DND-41 (cell line): ENCODE measurements at regions not wholly inside any gene's neighbourhood (a gene's known extent, or its start where the extent isn't known, plus 50 kb on each side); places are given as distances from the start of the nearest gene placed in this dataset.

Experiments
- ATAC-seq: fragments of 200-7000 bp; cut with Tn5 transposase; 3 replicates; pipeline ENCODE4 v1.9.1; 2021; ENCODE audit warnings: low read depth; ENCODE audit not compliant: insufficient read depth
- DNase-seq: peaks from one replicate; pipeline ENCODE4 v3.0.0-alpha.2; 2020
- H2AFZ ChIP-seq: 2 replicates; pipeline ENCODE4 v1.6.0; 2012; ENCODE audit warnings: low read depth, low read length
- H3K27ac ChIP-seq: 2 replicates; pipeline ENCODE4 v1.5.1; 2012; ENCODE audit warnings: low read length, inconsistent platforms
- H3K27me3 ChIP-seq: fragments of 200-600 bp; sonication (generic); 2 replicates; pipeline ENCODE4 v1.6.0; 2012; ENCODE audit warnings: low read length, mild to moderate bottlenecking, inconsistent platforms; ENCODE audit not compliant: insufficient read depth, poor library complexity
- H3K36me3 ChIP-seq: 2 replicates; pipeline ENCODE4 v1.5.1; 2012; ENCODE audit warnings: low read length, inconsistent platforms; ENCODE audit not compliant: insufficient read depth
- H3K4me1 ChIP-seq: 2 replicates; pipeline ENCODE4 v1.5.1; 2012; ENCODE audit warnings: mild to moderate bottlenecking, low read length; ENCODE audit not compliant: insufficient read depth
- H3K4me2 ChIP-seq: 2 replicates; pipeline ENCODE4 v1.6.0; 2012; ENCODE audit warnings: mild to moderate bottlenecking, moderate library complexity, low read length, inconsistent platforms; ENCODE audit not compliant: insufficient read depth
- H3K4me3 ChIP-seq, 2 experiments: fragments of 200-600 bp in 1 of 2; shearing (Covaris generic) in 1 of 2; 2 replicates each; pipeline ENCODE4 v1.5.1; 2012 to 2016; ENCODE audit warnings: inconsistent platforms in 2 of 2, low read length in 2 of 2, mild to moderate bottlenecking in 2 of 2, low read depth in 1 of 2, moderate library complexity in 1 of 2
- H3K79me2 ChIP-seq: 2 replicates; pipeline ENCODE4 v1.6.0; 2012; ENCODE audit warnings: low read length, inconsistent platforms; ENCODE audit not compliant: insufficient read depth
- H3K9ac ChIP-seq: 2 replicates; pipeline ENCODE4 v1.6.0; 2012; ENCODE audit warnings: low read depth, mild to moderate bottlenecking, inconsistent platforms, low read length, moderate library complexity
- H3K9me3 ChIP-seq: 2 replicates; pipeline ENCODE4 v1.5.1; 2012; ENCODE audit warnings: low read length, moderate library complexity, mild to moderate bottlenecking, inconsistent platforms; ENCODE audit not compliant: insufficient read depth, severe bottlenecking
- H4K20me1 ChIP-seq: 2 replicates; pipeline ENCODE4 v1.6.0; 2012; ENCODE audit warnings: low read length; ENCODE audit not compliant: insufficient read depth
- CTCF ChIP-seq: IDR thresholded peaks from 2 replicates; pipeline ENCODE4 v1.5.1; 2012; ENCODE audit warnings: borderline replicate concordance, low read length, moderate library complexity, mild to moderate bottlenecking; ENCODE audit not compliant: poor library complexity, severe bottlenecking; ENCODE audit errors: extremely low read depth
- EZH2 ChIP-seq: IDR thresholded peaks from 3 replicates; pipeline ENCODE4 v1.6.1; 2012; ENCODE audit warnings: borderline replicate concordance, low read depth, mild to moderate bottlenecking, moderate library complexity, low read length, inconsistent platforms; ENCODE audit not compliant: severe bottlenecking

DNA sequence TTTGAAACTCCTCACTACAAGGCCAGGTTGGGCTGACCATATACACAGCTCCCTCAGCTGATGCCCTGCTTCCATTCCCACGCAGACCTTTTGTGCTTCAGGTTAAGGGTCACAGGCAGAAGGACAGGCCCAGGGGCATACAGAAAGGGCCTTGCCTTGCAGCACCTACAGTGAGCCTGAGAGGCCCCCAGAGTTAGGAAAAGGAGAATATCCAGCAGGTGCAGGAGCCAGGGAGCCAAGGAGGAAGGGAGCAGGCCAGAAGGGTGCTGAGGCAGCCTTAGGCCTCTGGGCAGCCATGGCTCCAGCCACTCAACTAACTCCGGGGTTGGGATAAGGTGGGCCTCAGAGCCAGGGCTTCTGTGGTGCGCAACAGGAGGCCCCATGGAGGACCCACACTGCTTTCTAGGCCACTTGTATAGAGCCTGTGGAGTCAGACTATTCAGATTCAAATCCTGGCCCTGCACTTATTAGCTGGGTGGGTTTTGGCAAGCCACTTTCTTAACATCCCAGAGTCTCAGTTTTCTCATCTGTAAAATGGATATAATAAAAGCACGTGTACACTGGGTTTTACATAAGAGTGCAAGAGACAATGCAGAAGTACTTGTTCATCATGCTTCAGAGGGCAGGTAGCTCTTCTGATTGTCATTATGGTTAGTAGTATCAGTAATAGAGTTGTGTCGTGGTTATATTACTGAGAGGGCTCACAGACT, 214.6 kb upstream of the HAAO start:
- ATAC-seq (no peak), DNase-seq (no peak)
- no peaks in the 10 kb centered on the region for H4K20me1 ChIP-seq
- H3K9me3 ChIP-seq, result no peaks in the 10 kb centered on the region
- no peak overlapping the region for H3K27ac ChIP-seq
- no peaks in the 10 kb centered on the region for H3K36me3 ChIP-seq
- TF ChIP-seq EZH2 (no peak), CTCF (no peak)
- no peak overlapping the region for H3K4me2 ChIP-seq
- H3K27me3 ChIP-seq, result no peaks in the 10 kb centered on the region
- H3K4me3 ChIP-seq, result no peak overlapping the region
- H3K79me2 ChIP-seq, result no peaks in the 10 kb centered on the region
- H3K9ac ChIP-seq, result no peak overlapping the region
- H3K4me1 ChIP-seq, result peaks cover 32% of the 10 kb centered on the region
- H2AFZ ChIP-seq, result no peak overlapping the region

DNA sequence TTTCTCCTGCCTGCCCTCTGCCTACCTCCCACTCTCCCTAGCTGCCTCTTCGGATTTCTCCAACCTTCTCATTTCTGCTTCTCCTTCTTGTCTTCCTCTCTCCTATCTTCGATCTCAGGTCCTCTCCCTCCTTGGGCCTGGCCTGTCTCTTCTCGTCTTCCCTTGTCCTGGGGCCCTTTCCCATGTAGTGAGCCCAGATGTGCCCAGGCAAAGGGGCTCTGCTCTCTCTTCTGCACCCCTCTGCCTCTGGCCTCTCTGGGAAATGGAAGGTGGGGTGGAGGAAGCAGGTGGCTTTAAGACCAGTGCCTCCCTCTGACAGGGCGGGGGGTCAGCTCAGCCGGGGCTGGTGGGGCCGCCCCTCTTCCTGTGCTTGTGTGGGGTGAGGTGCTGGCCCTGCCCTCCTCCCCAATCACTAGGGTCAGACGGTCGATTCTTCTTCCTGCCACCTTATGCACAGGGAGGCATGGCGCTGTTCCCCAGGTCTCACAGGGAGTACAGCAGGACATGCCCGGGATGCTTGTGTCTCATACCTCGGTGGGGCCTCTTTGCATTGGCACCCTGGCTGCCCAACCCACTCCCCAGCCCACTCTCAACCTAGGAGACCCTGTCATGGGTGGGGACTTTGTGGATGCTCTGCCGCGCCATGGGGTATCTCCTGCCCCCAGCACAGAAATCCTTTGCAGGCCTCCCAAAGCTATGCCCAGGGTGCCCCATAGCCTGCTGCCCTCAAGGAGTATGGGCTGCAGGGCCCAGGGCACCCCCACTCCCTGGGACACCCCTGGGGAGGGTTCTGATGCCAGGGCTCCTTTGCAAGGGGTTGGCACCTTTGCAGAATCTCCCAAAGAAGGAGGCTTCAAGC, 213.8 kb upstream of the HAAO start:
- DNase-seq, result no peak

GRCh38 chr2:43005245-43005974, 213.0 kb upstream of the HAAO start:
- DNase-seq (no peak), ATAC-seq (no peak)
- no peaks in the 10 kb centered on the region for H3K27me3 ChIP-seq
- H3K9ac ChIP-seq, result no peak overlapping the region
- H2AFZ ChIP-seq, result no peak overlapping the region
- H3K79me2 ChIP-seq, result no peaks in the 10 kb centered on the region
- peaks cover 16% of the 10 kb centered on the region for H3K4me1 ChIP-seq
- no peak for TF ChIP-seq EZH2
- no peak for TF ChIP-seq CTCF
- no peak overlapping the region for H3K4me2 ChIP-seq
- no peaks in the 10 kb centered on the region for H4K20me1 ChIP-seq
- no peaks in the 10 kb centered on the region for H3K9me3 ChIP-seq
- H3K4me3 ChIP-seq, result no peak overlapping the region
- peak overlapping the region; percentile 14; the same call in 1 of the 2 replicates for H3K27ac ChIP-seq
- no peaks in the 10 kb centered on the region for H3K36me3 ChIP-seq

More for the DNA sequence above, 213.8 kb upstream of the HAAO start:
- H3K9ac ChIP-seq, result no peak overlapping the region
- no peak overlapping the region for H2AFZ ChIP-seq
- TF ChIP-seq CTCF (no peak), EZH2 (no peak)
- peaks cover 24% of the 10 kb centered on the region for H3K4me1 ChIP-seq
- peak overlapping the region; percentile 14; the same call in 1 of the 2 replicates for H3K27ac ChIP-seq
- H3K27me3 ChIP-seq, result no peaks in the 10 kb centered on the region
- H3K36me3 ChIP-seq, result no peaks in the 10 kb centered on the region
- no peak overlapping the region for H3K4me2 ChIP-seq
- H3K9me3 ChIP-seq, result no peaks in the 10 kb centered on the region
- H3K79me2 ChIP-seq, result no peaks in the 10 kb centered on the region
- H3K4me3 ChIP-seq, result no peak overlapping the region
- ATAC-seq, result no peak
- H4K20me1 ChIP-seq, result no peaks in the 10 kb centered on the region
